ENCODE measurements at regions not wholly inside any gene's neighbourhood (a gene's known extent, or its start where the extent isn't known, plus 50 kb on each side); places are given as distances from the start of the nearest gene placed in this dataset.
"Not testable (repeated sequence)": the region's sequence is repeated elsewhere in the genome, so short reads cannot be mapped to it uniquely, and the experiment has no call there.

DNA sequence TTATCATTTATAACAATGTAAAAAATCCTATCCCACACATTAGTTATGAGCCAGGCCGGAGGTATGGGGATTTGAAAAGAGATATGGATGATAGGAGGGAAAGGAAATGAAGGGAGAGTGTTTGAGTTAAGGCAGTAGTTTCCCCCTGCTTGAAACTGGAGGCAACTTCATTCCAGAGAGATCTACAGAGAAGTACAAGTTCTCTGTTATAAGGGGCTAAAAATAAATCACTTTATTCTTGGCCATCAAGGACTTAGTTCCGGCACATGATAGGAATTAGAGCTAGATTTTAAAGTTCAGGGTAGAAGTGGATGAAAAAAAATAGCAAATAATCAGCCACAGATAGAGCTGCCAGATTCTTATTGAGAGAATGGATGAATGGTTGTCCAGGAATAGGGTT lies 289.7 kb downstream of the ZNF37A start:
- TF ChIP-seq, protein P1, sequence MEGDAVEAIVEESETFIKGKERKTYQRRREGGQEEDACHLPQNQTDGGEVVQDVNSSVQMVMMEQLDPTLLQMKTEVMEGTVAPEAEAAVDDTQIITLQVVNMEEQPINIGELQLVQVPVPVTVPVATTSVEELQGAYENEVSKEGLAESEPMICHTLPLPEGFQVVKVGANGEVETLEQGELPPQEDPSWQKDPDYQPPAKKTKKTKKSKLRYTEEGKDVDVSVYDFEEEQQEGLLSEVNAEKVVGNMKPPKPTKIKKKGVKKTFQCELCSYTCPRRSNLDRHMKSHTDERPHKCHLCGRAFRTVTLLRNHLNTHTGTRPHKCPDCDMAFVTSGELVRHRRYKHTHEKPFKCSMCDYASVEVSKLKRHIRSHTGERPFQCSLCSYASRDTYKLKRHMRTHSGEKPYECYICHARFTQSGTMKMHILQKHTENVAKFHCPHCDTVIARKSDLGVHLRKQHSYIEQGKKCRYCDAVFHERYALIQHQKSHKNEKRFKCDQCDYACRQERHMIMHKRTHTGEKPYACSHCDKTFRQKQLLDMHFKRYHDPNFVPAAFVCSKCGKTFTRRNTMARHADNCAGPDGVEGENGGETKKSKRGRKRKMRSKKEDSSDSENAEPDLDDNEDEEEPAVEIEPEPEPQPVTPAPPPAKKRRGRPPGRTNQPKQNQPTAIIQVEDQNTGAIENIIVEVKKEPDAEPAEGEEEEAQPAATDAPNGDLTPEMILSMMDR (IDR thresholded peaks at IDR 0.05; ENCODE audit: poor library complexity, severe bottlenecking), result not testable (repeated sequence)
- TF ChIP-seq POLR2AphosphoS5 (IDR thresholded peaks at IDR 0.05); EP300 (conservative IDR thresholded peaks at IDR 0.05; ENCODE audit: poor library complexity, severe bottlenecking): not testable (repeated sequence)

Data from neural cell (in vitro differentiated cells).